Activated naive CD4-positive, alpha-beta T cell treated with anti-CD3 and anti-CD28 coated beads, Interleukin-2, amount 50 U/mL, for 16 hours (primary cell): ENCODE measurements at regions not wholly inside any gene's neighbourhood (a gene's known extent, or its start where the extent isn't known, plus 50 kb on each side); places are given as distances from the start of the nearest gene placed in this dataset.
A peak's percentile ranks its signal among the peaks of the same experiment; 100 is the strongest.
"Not testable (repeated sequence)": the region's sequence is repeated elsewhere in the genome, so short reads cannot be mapped to it uniquely, and the experiment has no call there.

Experiments
- DNase-seq: peaks from one replicate; pipeline ENCODE4 v3.0.0-alpha.2; 2020

DNA sequence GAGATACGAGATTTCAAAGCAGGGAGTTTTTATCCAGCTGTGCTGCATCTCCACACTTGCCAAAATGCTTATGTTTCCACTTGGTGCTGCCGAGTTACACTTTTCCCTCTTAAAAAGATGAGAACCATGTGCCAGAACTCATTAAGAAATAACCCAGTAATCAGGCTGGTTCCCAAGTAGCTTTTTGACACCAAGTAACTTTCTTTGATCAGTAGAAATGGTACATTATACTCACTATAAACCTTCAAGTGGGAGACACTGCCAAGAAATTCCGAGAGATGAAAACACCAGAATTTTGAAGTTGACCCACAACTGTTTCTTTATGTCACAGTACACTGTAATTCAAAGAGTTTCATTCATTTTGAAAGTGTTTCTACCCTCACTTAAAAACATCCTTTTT, 164.6 kb upstream of the CCDC54 start:
- no peak for DNase-seq

DNA sequence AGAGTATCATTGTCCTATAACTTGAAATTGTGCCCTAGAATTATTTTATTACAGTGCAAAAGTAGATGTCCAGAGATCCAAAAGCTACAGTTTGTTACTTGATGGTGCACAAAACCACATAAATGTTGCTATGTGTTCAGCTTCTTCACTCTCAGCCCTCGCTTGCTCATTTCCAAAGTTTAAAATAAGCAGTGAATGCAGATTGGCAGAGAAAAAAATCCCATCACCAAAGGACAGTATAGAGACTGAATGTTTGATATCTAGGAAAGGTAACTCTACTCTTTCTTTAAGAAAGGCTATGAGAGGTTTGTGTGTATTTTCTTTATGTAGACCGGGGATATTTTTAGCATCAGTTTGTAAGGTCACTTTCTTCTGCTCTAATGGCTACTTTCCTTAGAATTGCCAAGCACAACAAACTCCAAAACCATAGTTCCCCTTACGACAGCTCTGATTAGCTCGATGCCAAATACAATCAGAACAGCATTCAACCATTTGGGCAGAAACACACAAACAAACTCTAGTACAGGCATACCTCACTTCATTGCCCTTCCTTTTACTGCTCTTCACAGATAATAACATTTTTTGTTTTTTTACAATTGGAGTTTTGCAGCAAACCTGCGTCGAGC, 164.1 kb upstream of the CCDC54 start:
- DNase-seq: no peak

DNA sequence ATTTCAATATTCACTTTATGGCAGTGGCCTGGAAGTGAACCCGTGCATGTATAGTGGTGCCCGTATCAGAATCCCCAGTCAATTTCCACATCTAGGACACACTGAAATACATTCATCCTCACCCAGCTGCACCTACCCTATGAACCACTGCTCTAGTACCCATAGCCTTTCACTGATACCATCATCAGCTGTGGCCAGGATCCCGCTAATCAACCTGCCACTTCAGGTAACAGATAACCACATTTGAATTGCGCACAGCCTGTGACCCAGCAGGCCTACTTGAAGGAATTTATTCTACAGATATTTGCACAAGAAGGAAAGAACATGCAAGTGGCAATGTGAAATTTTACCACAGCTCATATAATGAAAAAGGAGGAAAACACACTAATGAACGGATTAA, 161.0 kb upstream of the CCDC54 start:
- no peak for DNase-seq

DNA sequence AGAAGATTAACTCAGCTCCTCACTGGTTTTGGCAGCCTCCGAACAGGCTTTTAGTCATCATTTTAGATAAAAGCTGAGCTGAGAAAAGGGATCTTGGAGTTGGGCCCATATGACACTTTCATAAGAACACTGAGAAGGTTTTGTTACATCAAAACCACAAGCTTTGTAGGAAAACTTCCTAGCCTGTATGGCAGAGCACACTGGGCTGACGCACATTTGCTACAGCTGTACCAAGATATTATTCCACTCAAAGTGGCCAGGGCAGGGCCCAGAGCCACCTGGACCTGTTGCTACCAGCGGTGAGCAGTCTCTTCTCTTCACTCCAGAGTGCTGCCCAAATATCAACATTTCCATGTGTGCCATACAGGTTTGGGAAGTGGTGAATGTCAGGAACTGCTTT, 160.5 kb upstream of the CCDC54 start:
- no peak for DNase-seq

DNA sequence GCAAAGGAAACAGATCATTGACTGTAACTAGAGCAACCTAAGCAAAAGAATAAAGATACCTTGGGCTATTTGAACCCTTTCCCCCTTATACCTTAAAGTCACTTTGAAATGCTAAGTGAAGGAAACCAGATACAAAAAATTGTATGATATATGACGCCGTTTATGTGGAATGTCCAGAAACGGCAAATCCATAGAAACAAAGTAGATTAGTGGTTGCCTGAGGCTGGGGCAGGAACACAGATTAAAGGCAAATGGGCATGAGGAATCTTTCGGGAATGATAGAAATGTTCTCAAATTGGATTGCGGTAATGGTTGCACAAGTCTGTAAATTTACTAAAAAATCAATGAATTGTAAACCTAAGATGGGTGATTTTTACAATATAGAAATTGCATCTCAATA, 160.1 kb upstream of the CCDC54 start:
- DNase-seq: no peak

DNA sequence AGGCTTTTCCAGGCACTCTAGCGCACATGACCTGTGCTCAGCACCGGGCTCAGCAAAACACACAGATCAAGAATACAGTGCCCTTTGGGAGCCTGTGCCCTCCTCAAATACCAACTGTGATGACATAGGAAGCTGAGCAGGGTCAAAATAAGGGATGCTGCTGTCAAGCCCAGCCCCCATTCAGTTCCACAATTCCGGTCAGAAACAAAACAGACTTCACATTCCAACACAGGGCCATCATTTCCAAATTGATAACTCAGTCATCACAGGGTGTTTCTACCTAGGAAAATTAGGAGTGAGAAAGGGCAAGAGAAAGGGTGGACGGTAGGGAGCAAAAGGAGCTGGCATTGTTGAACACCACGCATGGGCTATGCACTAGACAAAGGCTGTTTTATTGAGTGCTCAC, 158.4 kb upstream of the CCDC54 start:
- no peak for DNase-seq

DNA sequence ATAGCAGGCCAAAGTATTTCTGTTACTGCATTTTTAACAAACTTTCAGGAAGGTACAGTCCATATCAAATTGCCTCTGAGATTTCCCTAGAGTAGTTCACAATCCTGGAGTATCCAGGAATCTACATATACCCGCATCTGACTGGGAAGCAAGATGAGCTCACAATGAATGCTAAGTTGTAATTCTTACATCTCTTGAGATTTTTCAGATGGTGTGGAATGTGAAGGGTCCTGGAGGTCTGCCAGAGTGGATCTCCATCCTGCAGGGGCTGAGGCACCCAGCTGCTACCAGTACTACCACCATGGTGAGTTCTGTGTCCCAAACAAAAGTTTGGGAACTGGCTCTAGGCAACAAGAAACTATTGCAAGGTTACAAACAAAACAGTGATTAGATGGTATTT, 156.7 kb upstream of the CCDC54 start:
- DNase-seq: no peak

DNA sequence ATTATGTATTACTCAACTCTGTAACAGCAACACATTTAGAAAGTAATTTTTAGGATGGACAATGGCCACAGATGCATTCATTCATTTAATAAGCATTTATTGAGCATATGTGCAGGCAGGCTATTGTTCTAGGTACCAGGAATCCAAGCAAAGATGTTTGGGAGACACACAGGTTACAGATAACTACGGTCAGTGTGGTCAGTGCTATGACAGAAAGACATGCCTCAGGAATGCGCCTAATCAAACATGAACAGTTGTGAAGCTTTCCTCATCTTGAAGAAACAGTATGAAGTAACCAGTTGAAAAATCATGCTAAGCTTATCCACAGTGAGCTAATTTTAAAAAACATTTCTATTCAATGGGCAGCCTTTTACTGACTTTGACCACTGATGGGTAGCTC, 155.4 kb upstream of the CCDC54 start:
- no peak for DNase-seq

DNA sequence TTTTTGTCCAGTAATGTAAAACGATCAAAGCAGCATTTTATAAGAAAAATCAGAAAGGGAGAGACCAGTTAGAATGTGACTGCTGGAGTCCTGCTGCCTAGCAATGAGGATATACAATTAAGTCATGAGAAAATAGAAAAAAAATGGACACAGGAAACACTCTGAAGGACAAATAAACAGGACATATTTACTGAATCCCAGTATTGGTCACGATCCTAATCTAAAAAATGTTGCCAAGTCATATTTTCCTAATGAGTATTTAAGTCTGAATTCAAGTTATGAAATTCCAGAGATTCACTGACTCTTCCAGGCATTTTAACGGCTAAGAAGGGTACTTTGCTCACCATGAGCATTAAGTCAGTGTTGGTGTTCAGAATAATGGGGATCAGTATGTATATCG, 154.3 kb upstream of the CCDC54 start:
- DNase-seq: no peak

DNA sequence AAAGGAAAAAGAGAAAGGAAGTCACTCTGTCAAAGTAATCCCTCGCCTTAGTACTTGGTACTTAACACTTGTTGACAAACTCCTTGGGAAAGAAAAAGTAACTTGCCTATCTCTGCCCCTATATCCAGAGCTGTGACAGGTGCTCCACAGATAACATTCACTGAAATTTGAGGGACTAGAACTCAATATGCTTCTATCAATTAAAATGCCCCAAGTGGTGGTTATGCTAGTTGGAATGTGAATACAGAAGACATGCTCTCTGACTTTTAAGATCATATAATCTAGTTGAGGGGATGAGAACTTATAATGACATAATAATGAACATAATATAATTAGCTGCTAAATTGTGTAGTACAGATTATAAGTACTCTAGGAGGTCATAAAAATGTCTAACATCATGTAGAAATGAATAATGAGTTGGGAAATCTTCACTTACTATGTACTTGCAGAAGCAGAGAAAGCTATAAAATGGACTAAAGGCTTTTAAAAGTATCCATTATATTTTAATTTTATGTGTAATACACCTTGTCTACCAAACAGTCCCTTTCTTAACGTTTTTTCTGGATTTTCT, 153.1 kb upstream of the CCDC54 start:
- DNase-seq: no peak

DNA sequence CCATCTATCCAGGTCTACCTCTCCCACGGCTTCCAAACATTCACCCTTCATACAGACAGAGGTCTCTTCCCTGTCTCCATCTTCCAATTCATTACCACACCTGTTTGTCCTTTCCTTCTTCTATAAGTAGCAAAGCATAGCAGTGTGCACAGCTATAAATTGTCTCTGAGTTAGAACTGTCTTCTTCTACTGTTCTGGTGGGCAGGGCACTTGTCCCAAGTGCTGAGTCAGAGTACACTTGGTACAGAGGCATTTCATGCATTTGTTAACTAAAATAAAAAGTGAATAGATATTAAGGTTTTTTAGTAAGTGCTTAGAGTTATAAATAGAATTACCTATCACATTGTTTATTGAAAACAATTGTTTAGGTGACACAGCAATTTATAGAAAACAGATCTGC, 150.1 kb upstream of the CCDC54 start:
- DNase-seq: no peak

DNA sequence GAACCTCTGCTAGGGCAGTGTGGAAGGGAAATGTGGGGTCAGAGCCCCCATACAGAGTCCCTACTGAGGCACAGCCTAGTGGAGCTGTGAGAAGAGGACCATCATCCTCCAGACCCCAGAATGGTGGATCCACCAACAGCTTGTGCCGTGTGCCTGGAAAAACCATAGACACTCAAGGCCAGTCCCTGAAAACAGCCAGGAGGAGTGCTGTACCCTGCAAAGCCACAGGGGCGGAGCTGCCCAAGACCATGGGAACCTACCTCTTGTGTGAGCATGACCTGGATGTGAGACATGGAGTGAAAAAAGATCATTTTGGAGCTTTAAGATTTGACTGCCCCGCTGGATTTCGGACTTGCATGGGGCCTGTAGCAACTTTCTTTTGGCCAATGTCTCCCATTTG, 143.4 kb upstream of the CCDC54 start:
- not testable (repeated sequence) for DNase-seq

DNA sequence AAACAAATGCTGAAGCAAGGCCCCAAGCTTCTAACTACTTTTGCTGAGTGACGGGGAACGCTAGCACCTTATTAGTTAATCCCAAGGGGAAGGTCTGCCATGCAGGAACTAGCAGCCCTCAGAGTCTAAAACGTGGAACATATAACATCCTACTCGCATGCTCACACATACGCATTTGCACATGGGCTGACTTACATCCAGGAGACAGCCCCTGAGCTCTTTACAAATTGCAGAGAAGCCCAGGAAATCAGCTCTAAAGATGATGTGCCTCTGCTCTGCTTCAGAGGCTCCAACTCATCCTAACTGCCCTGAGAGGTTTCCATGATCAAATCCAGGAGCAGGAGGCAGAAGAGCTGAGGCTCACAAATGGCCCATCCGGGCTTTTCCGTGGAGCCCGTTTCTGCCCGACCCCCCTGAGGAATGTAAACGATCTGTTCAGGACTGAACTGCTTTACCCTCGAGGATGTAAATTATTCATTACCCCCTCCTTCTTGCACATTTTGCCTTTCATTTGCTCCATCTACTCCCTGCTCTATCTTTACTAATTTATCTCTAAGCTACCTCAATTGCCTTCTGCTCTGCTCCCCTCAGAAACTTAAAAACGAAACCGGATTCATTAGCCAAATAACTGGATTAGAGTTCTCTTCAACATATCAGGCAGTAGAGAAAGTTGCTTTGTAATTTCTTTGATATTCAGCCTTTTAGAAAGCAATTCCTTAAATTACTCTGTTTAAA, 141.9 kb upstream of the CCDC54 start:
- no peak for DNase-seq

DNA sequence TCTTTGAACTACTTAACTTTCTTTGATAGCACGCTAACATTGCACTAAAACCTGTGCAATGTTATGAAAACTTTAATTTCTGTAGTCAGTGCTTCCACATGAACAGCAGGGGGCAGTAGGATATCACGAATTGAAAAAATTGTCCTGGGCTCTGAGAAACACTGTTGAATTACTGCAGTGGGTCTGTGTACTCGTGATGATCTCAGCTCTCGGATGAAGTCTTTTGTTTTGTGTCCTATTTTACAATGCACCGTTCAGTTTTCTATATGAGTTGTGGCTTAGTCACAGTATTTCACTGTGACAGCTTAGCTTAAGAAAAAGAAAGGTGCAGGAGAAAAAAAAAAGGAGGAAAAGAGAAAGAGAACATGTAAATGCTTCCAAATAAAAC, 141.3 kb upstream of the CCDC54 start:
- DNase-seq: peak; percentile 16

DNA sequence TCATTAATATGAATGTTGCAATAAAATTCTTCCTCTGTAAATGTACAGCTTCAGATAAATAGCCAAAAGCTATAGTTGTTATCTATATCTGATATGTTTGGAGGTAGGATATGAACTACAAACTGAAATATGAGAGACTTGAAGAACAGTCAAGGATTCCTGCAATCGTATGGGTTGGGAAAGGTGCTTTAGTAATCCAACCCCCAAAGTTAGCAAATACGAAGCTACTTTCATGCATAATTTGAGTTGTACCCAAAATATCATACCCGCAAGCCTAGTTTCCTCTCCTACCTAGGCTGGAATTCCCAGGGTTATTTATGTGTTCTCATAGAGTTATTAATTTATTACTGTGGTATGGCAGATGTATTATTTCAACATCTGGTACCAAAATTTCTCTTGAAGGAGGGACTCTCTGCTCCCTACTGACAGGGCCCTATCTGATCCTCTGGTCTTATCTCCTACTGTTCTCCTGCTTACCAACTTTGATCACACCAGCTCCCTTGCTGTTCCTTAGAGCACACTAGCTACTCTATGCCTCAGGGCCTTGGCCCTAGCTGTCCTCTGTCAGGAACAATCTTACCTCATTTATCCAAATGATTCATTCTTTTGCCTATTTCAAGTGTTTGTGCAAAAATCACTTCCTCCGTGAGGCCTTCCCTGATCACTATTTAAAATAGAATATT, 140.4 kb upstream of the CCDC54 start:
- DNase-seq: no peak

DNA sequence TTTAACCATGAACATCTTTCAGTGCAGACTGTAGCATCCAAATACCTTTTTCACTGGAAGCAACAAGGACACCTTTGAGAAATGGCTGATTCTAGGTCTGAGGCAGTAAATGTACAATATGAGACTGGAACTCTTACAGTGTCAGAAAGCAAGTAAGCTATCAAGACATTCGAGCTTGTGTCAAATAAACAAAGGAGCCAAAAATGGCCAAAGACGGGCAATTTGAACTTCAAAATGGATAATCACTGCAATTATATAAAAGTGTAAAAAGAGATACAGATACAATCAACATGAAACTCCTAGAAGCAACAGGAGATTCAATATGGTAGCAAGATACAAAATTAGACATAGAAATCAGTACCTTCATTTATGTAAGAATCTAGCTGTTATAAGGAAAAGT, 138.5 kb upstream of the CCDC54 start:
- DNase-seq: no peak

DNA sequence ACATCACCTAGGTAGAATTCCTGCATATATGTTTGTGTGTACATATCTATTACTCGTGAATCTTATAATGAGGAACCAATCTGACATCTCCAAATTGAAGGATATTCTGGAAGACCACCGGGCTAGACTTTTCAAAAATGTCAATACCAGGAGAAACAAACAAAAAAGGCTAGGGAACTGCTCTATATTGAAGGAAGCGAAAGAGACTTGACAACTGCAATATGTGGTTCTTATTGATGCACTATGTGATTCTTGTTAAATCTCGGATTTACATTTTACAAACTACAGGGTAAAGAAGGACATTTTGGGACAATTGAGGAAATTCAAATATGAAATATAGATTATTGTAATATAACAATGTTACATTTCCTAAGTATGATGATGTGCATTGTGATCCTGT, 137.5 kb upstream of the CCDC54 start:
- DNase-seq: no peak

DNA sequence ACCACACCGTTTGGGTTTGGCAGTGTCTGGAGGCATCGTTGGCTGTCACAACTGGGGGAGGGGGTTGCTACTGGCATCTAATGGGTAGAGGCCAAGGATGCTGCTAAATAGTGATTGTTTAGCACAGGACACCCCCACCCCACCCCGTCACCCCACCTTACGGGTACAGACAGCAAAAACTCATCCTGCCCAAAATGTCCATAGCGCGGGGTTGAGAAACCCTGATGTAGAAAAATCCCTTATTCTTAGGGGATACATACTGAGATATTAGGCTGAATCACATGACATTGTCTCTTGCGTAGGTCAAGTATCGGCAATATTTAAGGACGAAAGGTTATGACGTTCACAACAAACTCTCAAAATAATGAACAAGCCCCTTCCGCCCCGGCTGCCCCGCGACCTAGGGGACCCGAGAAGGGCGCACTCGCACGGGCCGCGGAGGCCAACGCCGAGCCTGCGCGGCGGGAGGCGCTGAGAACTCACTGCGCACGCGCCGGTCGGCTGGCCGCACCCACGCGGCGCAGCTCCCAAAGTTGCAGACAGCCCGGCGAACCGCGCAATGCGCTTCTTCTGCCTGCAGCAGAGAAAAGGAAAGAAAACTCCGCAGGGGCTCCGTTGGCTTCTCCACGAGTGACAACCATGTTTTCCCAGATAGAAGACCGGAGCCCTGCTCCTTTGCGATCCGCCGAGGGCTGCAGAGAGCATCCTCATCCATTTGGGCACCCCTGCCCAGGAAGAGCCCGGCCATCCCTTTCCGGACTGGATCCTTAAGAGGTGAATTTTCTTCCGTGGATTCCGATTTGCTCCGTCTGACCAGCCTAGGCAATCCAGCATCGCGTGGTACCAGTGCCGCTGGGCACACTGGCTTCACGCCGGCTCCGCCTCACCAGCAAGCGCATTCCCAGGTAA, 136.8 kb upstream of the CCDC54 start:
- peak; percentile 76 for DNase-seq

DNA sequence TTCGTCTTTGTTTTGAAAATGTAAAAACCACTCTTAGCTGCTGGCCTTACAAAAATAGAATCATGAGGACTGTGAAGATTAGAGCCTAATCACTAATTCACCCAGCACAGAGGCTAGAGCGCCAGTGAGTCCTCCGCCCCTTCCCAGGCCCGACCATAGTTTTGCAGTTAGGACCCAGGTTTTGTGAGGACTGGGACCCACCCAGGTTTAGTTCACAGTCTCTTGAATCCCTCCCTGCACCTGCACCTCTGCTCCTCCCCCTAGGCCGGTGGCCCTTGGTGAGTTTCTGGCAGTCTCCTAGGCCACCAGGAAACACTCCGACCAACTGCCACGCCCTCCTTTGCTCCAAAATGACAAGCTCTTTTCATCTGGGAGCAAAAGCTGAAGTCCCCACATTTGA, 136.0 kb upstream of the CCDC54 start:
- DNase-seq: no peak

DNA sequence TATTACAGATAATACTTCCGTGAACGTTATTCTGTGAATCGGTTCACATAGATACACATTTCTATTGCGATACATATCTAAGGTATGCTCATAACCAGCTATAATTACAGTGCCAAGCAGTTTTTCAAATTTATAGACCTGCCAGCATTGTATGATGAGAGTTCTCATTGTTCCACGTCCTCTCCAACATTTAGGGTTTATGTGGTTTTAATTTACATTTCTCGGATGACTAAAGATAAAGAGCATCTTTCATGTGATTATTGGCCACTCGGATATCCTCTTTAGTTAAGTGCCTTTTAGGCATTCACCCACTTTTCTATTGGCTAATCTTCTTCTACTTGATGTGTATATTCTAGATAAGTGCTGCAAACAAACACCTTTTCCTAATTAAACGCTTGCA, 134.7 kb upstream of the CCDC54 start:
- DNase-seq: no peak

DNA sequence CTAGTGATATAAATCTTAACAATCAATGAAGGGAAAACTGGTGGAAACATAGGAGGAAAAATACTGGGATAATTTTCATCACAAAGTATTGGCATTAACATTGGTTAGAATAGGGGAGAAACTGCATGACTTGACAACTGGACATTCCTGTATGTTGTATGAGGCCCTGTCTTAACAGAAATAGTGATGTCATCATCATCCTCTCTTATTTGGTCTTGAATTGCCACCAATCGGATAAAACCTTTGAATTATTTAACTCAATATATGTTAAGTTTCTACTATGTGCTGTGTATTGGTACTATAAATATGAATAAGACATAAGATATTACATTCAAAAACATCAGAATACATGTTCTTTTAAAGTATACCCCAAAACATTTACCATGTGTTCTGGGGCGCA, 130.1 kb upstream of the CCDC54 start:
- no peak for DNase-seq

DNA sequence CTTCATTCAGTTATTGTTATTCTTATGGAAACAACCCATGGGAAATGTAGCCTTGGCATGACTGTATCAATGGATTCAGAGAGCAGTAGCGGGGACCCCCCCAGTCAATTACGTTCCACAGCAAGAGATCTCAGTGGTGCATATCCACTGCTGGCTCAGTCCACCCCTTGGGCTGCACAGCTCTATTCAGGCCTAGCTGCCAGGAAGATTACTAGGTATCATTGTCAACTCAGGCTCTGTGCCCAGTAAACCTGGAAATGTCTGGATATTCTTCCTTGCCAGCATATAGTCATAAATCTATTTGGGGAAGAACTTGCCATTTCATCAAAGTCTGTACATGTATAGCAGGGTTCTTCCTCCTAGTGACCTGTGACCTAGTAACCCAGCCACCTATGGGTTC, 128.1 kb upstream of the CCDC54 start:
- DNase-seq: no peak

DNA sequence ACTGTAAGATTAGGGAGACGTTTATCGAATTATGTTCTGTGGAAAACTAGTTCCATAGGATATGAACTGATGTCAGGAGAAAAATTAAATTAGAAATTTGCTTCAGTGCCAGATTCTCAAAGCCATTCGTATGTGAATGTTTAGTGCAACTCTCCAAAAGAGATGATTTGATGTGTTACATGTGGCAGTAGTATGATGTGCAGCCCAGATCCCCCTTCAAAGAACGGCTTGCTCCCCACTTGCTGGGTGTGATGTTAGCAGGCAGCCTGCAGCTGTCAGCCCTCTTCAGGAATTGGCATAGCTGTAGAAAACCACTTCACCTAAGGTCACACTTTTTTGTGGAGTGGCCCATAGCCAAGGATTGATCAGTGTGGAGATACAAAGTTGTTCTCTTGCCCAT, 127.0 kb upstream of the CCDC54 start:
- no peak for DNase-seq
